ENCODE measurements at regions not wholly inside any gene's neighbourhood (a gene's known extent, or its start where the extent isn't known, plus 50 kb on each side); places are given as distances from the start of the nearest gene placed in this dataset.

- no peak overlapping the region for H3K27ac ChIP-seq (ENCODE audit: control insufficient read depth, insufficient read depth)
- no peak overlapping the region for H3K4me3 ChIP-seq
- no peak overlapping the region for H2AFZ ChIP-seq (ENCODE audit: control insufficient read depth, low read depth, low read length)
- no peaks in the 10 kb centered on the region for H3K9me3 ChIP-seq (replicated peaks; ENCODE audit: control insufficient read depth, insufficient read depth, low read length)
- in situ Hi-C loops (cut with MboI) = no loop called here
- no peak for ATAC-seq
- H3K4me1 ChIP-seq (ENCODE audit: control insufficient read depth, insufficient read depth, low read length) = no peaks in the 10 kb centered on the region
- intact Hi-C loops (cut with micrococcal nuclease; ENCODE audit: unreplicated experiment) = loop anchor here (5.0 kb wide), 1 partner anchor 47 kb away; no protein-coding TSS in a partner anchor
- BruUV-seq (replicated peaks) = no TSS peak
- RAD21 ChIA-PET (ENCODE audit: unreplicated experiment) = no interaction called here
- TF ChIP-seq BCL3 (IDR thresholded peaks at IDR 0.05; ENCODE audit: borderline replicate concordance, insufficient read depth, low read depth, low read length, poor library complexity, severe bottlenecking) (no peak), ATF2 (IDR thresholded peaks at IDR 0.05; ENCODE audit: low read length) (no peak), HSF1 (IDR thresholded peaks at IDR 0.05; ENCODE audit: low read depth, low read length) (no peak), POLR2AphosphoS2 (IDR thresholded peaks at IDR 0.05; ENCODE audit: low read depth, low read length) (no peak), ZSCAN29 (IDR thresholded peaks at IDR 0.05) (no peak), SUPT20H (IDR thresholded peaks at IDR 0.05; ENCODE audit: borderline replicate concordance, control insufficient read depth, low read depth, low read length) (no peak), CBFB (IDR thresholded peaks at IDR 0.05; ENCODE audit: low read depth) (no peak), ZNF207 (IDR thresholded peaks at IDR 0.05; ENCODE audit: borderline replicate concordance) (no peak), RB1 (IDR thresholded peaks at IDR 0.05; ENCODE audit: borderline replicate concordance) (no peak), DPF2 (IDR thresholded peaks at IDR 0.05) (no peak), RAD21 (IDR thresholded peaks at IDR 0.05; ENCODE audit: insufficient read depth, low read depth, low read length) (no peak), KLF5 (IDR thresholded peaks at IDR 0.05; ENCODE audit: partially characterized antibody) (no peak), CBX5 (IDR thresholded peaks at IDR 0.05; ENCODE audit: low read depth) (no peak), MTA3 (IDR thresholded peaks at IDR 0.05; ENCODE audit: borderline replicate concordance, low read length) (no peak), BCL11A (IDR thresholded peaks at IDR 0.05; ENCODE audit: low read depth, low read length) (no peak), NFYA (IDR thresholded peaks at IDR 0.05; ENCODE audit: borderline replicate concordance, low read depth, low read length) (no peak), BACH1 (IDR thresholded peaks at IDR 0.05; ENCODE audit: borderline replicate concordance) (no peak)
- SMC1A ChIA-PET (ENCODE audit: uncharacterized antibody, unreplicated experiment) = no interaction called here
- DNase-seq (ENCODE audit: low read depth, low spot score) = no peak
- no peak overlapping the region for H3K9ac ChIP-seq (ENCODE audit: control insufficient read depth, insufficient read depth, low read length)
- CTCF ChIA-PET = no interaction called here
- FAIRE-seq = no peak
- H3K79me2 ChIP-seq (ENCODE audit: control insufficient read depth, insufficient read depth, low read length) = no peaks in the 10 kb centered on the region
- no peak overlapping the region for H3K4me2 ChIP-seq (ENCODE audit: control insufficient read depth, insufficient read depth)
- no peaks in the 10 kb centered on the region for H3K27me3 ChIP-seq (replicated peaks in 1 of 2; ENCODE audit: control insufficient read depth in 2 of 2, insufficient read depth in 2 of 2, low read length in 1 of 2)
- POLR2A ChIA-PET = no interaction called here
- no peaks in the 10 kb centered on the region for H4K20me1 ChIP-seq (ENCODE audit: control insufficient read depth, insufficient read depth)
- no peaks in the 10 kb centered on the region for H3K36me3 ChIP-seq (ENCODE audit: control insufficient read depth in 2 of 2, insufficient read depth in 2 of 2, low read length in 1 of 2)
Observed at GRCh38 chr7:79749856-79750255, 296.4 kb upstream of the MAGI2 start.
